Islet of Langerhans (tissue), 1 donor: ENCODE measurements at regions not wholly inside any gene's neighbourhood (a gene's known extent, or its start where the extent isn't known, plus 50 kb on each side); places are given as distances from the start of the nearest gene placed in this dataset.

Experiments used
- FAIRE-seq: peaks from one replicate; lab custom pipeline; 2011; peaks lifted over from hg19 to GRCh38; lab: Jason Lieb, UNC

DNA sequence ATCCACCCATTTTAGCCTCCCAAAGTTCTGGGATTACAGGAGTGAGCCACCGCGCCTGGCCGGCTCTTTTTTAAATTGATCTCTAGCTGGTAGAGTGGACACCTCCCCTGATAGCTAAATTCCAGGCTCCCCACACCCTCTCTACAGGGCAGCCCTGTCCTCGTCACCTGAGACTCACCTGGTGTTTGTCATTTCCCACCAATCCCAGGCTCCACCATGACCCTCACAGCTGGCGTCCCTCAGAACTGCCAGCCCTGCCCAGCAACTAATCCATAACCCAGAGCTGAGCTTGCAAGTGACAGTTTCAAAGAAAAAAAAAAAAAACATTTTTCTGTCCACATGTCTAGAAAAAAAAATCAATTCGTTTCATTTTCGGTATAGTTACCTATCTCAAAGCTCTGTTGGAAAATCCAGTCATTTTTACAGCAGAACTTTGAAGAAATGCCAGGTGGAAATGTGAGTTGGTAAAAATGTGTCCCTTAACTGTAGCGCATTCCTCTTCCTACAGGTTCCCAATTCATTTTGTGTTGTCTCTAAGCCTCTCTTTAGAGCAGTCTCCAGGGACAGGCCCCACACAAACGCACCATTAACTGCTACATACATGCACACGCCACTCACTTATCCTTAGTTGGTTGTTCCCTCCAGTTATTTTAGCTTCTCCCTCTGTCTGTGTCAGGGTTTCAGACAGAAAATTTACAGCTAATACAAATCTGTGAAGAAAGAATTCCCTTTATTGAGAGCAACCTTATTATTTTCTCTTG, 294.7 kb downstream of the FBXO15 start:
- no peak for FAIRE-seq

DNA sequence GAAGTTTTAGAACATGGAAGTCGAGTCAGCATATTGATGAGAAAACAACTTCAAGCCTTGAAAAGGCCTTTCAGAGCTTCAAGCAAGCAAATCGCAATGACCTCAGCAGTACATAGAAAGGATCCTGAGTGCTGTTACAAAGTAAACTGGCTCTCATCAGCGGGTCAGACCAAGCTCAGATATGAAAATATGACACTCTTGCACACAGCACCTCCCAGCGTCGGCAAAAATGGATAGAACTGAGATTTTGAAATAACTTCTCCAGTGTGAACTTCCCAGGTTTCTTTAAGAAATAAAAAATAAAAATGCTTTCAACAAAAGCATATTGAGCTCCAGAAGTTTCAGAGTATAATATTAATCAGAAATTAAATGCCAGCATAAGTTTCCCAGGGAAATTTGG, 296.9 kb downstream of the FBXO15 start:
- FAIRE-seq, result no peak

DNA sequence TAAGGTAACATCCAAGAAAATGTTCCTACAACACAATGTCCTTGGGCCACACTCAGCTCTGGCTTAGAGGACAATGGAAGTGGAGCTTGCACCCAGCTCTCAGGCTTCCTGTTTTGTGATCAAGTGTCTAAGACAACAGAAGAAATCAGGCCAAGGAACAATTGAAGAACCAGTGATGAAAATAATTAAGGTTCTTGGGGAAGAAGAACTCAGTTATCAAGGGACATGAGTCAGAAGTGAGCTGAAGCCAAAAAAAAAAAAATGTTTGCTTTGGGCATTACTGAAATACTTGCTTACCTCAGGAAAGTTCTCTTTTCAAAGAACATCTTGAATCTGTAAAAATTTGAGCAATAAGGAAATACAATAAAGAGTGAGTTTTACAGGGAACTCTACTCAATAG, 299.0 kb downstream of the FBXO15 start:
- no peak for FAIRE-seq

DNA sequence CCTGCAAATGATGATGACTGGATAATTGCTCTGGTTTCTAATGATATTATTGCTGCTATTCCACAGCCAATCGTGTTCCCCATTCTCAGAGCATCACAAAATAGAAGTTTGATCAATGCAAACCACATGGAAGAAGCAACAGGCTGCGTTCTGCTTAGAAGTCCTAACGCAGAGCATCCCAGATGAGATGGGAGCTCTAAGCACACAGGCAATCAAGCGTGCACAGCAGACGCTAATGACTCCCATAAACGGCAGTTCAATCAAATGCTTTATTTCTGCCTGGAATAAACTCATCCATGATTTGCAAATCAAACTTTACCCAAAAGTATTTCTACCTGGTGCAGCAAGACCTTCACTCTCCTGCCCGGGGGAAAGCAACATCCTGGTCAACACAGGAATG, 304.2 kb downstream of the FBXO15 start:
- no peak for FAIRE-seq

DNA sequence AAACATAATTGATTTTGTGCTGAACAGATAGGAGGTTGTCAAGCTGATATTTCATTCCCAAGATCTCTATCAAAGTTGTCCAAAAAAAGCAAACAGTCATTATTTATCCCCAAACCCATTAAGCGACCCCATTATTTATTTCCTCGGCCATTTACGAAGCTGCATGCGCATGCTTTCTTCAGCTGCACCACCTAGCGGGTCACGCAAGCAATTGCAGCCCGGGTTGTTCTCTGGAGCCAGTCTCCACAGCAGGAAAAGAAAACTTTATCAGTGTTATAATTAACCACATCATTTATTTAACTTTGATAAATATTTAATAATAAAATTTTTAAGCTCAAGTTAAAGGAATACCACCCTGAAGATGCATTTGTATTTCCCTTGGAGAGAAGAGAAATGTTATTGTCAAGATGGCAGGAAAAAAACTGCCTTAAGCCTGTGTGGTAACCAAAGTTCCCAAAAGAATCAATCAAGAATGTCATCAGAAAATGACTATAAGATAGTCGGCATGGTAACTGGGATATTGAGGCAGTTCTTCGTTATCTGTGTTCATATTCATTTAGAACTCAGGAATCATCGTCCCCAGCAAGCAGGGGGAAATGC, 304.7 kb downstream of the FBXO15 start:
- FAIRE-seq, result peak; percentile 65

DNA sequence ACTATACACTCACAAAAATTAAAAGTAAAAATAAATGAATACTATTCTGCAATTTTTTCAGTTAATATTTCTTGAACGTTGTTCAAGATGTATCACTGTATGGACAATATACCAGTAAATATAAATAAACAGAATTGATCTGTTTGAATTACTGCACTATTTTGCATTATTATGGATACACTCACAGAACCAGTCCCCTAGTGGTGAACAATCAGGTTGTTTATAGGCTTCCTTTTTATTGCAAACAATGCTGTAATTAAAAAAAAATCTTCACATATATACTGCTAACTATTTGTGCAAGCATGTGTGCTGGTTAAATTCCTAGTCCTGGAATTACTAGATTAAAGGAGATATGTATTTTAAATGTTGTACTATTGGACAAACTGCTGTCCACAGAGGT, 306.0 kb downstream of the FBXO15 start:
- no peak for FAIRE-seq

DNA sequence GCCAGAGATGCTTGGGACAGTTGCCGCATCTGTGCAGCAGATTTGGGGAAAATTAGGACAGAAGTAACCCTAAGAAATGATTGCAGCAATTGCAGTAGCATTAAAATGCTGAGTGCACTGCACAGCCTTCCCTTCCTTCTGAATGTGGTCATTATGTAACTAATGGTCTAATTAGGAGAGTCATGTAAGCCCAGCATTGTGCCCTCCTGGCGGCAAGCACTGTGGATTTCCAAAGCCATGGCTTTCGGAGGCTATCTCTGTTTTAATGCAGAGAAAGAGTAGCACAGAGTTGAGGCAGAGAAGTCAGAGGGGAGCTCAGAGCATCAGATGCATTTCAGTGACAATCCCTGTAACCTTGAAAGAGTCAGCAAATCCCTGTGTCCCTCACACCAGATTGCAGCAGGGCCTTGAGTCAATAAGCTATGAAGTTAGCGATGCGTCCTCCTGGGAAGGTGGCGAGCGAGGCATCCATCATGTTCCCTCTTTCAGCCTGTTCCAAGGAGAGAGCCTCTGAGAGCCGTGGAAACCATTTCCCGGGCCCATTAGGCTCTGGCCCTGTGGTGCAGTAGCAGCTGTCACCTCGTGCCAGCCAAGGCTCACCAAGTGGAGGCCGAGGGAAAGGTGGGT, 307.2 kb downstream of the FBXO15 start:
- FAIRE-seq, result no peak

DNA sequence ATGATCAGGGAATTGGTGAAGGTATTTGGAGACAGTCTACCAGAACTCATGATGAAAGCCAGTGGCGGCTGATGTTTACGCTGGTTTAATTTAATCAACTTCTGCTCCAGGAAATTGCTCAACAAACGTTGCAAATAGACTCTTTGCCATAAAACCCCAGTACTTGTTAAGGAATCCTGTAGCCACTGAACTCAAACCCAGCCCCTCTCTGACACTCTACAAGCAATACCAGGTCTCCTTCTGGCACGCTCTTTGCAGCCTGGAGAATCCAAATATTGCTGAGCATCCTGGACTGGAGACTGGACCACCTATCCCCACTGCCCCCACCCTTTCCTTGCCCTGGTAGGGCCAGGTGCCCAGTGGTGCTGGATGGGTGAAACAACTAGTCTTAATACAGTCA, 308.2 kb downstream of the FBXO15 start:
- no peak for FAIRE-seq

DNA sequence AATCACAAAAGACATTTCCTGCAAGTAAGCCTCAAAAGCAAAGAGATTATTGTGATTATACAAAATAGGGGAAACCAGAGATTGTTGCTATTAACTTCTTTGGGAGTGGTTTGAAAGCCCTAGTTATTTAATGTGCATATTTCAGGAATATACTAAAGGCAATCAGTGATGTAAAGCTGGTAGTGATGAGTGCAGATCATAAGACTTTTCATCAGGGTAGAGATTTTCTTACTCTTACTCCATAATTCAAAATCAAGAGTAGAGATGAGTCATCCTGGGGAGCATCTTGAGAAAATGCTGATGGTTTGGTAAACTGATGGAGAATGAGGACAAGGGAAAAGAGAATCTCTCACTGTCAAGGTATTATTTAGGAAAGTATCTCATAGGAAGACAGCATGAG, 309.5 kb downstream of the FBXO15 start:
- FAIRE-seq, result no peak

DNA sequence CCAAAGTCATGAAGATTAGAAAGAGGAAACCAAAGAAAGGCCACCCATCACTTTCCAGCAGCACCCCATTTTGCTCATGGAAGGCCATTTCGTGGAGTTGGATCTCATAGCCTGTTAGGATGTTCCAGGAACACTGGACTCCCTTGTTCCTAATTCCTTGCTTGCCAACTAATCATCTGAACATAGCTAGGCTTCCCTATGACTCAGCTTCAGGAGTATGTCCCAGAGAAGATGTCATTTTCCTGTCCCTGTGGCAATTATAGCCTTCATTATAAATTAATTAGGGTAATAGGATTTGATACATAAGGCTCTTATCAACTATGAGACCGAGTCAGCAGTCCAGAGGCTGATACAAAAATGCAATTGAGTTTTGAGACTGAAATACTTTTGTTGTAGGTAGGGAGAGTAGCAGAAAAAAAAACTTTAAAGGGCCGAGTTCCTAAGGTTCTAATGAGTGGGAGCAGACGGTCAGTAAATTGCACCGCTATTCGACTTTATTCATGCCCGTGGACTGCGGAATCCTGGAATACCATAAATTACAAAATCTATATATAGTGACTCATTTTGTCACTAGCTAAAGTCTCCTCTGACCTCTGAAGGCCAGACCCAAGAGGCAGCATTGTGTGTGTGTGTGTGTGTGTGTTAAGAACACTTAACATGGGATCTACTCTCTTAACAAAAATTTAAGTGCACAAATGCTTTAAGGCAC, 311.8 kb downstream of the FBXO15 start:
- no peak for FAIRE-seq

DNA sequence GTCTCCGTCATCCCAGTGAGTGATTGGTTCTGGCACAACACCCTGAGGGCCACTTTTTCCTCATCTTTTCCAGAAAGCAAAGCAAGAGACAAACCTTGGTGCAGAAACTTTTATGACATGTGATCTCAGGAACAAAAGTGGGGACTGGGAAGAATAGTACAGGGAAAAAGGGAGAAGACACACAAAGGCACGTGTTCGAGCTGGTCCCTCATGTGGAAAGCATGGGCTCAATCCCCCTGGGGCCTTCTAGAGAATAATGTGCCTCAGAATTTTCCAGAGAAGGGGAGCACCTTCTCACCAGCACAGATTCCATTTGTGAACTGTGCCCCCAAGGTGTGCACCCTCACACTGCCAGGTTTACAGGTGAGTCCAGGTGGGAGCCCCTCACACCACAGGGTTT, 312.6 kb downstream of the FBXO15 start:
- FAIRE-seq, result no peak

DNA sequence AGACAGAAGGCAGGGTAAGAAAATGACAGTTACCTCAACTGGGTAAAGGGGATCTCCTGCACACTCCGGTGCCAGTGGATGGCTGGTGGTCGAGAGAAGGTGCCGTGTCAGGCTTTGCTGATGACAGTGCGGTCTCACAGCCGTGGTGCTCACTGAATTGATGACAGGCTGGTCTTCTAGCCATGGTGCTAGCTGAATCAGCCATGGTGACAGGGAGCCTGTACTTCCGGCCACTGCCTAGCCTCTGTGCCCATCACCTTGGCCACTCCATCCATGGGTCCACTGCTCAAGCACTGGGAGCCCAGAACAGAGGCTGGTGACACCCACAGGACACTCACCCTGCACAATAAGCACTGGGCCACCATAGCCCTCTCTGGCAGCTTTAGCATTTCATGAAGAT, 315.9 kb downstream of the FBXO15 start:
- FAIRE-seq, result no peak

DNA sequence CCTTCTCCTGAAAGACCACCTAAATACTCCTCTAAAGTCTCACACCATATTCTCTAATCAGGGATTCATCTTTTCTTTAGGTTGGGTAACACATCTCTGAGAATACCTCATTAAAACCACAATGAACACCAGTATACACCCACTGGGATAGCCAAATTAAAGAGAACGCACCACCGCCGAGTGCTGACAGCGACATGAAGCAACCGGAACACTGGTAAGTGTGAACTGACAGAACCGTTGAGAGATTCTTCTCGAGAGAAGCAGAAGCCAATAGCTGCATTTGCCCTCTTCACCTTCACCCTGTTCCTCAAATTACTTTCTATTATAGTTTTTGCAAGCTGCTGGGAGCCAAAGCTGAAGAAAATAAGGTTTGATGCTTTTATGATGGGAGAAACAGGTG, 318.5 kb downstream of the FBXO15 start:
- FAIRE-seq, result no peak

DNA sequence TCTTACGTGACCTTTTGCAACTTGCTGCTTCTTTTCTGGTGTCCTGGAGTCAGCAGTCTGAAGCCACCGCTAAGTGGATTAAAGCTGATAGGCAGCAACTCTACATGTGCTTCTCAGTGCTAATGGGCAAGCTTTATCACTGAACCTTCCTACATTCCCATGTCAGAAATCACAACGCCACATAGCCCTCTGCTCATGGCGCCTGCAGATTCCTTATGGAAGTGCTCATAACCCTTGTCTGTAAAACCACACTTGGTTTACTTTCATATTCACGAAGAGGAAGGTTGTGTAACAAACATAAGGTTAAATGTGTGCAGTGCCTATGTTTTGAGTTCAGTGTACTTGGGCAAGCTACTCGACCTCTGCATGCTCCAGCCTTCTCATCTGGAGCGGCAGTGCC, 319.8 kb downstream of the FBXO15 start:
- FAIRE-seq, result no peak

DNA sequence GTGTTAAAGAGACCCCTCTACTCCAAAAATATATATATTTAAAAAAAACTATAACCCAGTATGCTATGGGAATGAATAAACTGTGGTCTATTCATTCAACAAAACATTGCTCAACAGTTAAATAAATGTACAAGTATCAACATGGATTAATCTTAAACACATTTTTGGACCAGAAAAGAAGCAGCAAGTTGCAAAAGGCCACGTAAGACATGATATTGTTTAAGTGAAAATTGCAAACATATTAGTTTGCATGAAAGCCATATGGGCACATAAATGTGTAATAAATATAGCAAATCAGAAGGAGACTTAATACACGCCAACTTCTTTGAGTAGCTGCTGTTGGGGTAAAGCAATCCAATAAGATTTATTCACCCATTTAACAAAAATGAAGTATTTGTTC, 321.5 kb downstream of the FBXO15 start:
- FAIRE-seq, result no peak

DNA sequence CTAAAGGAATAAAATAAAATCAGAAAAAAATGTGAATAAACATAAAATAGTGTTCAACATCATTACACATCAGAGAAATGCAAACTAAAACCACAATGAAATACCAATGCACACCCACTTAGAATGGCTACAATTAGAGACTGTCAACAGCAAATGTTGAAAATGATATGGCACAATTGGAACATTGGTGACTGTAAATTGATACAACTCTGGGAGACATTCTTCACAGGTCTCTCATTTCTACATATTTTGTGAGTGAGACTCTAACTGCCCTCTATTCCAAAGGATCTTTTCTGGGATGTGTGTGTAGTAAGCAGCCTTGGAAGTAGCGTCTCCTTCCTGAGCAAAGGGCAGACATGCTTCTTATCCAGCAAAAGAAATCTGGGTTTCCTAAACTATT, 323.0 kb downstream of the FBXO15 start:
- no peak for FAIRE-seq

DNA sequence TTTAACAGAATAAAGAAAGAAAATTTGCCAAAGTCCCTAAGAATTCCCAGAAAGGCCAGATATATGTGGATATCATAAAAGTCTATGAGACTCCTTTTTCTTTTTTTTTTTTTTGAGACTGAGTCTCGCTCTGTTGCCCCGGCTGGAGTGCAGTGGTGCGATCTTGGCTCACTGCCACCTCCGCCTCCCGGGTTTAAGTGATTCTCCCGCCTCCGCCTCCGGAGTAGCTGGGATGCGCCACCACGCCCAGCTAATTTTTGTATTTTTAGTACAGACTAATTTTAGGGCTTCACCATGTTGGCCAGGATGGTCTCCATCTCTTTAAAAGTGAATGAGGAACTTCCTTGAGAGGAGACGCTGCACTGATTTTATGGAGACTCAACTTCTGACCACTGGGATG, 335.2 kb downstream of the FBXO15 start:
- FAIRE-seq, result no peak

DNA sequence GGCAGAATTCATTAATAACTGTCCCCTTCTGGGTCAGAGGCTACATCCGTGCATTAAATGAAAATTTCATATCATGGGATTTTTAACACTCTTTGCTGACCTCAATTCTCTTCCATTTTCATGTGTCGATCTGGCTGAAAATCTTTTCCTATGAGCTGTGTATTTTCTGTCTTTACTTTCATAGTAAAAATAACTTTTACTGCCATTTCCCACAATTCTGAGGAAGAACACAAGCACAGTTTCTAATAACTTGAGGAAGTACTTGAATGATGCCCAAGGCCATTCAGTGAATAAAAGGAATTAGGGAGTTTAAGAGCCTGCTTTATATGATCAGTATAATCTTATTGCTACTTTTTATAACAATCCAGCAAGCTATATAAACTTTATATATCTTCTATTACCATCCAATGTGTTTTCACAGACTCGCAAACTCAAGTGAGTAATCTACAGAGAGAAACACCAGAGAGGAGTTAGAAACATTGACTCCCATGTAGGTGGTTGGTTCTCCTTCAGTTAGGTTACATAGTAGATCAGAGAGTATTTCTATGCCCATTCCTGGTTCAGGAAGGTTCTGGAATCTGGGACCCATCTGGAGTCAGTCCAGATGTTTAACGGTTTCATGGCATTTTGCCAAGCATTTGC, 340.0 kb downstream of the FBXO15 start:
- FAIRE-seq, result no peak

DNA sequence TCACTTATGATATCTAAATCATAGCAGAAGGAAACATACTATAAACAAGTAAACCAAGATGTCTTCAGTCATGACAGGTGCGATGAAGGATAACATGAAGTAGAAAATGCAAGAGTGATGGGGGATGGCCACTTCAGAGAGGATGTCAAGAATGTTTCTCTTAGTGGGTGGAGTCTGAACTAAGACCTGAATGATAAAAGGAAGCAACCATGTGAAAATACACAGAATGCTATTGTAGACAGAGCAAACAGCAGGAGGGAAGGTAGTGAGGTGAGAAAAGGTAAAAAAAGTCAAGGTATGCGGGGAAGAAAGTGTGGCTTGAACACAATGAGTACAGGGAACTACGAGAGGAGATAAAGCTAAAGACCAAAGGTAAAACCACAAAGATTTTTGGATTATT, 341.6 kb downstream of the FBXO15 start:
- FAIRE-seq, result no peak

DNA sequence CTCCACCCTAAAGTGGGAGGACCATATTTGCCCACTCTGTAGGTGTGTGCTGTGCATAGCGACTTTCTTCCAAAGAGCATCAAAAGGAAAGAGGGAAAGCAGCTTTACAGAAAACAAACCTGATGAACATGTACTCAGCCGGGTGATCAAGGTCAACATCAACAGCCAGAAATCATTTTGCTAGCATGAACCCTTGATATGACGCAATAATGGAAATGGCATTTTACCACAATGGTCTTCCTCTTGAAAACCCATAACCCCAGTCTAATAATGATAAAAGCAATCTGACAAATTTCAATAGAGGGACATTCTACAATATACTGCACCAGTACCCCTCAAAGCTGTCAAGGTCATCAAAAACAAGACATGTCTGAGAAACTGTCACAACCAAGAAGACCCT, 350.2 kb downstream of the FBXO15 start:
- FAIRE-seq, result no peak

DNA sequence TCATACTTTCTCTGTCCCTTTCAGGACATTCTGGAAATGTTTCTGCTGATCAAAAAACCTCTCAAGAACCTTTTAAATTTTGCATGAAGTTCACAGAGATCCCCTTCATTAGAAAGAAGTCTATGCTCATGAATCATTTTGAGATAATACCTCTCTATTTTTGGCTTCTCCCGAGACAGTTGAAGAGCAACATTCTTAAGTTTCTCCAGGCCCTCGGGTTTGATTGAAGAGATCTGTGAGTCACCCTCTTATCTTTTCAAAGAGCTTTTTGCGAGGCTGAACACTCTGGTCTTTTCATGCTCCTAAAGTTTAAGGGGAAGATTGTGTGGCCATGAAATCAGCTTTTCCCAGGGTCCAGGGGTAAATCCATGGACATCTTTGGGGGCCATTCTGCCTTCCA, 354.2 kb downstream of the FBXO15 start:
- no peak for FAIRE-seq

DNA sequence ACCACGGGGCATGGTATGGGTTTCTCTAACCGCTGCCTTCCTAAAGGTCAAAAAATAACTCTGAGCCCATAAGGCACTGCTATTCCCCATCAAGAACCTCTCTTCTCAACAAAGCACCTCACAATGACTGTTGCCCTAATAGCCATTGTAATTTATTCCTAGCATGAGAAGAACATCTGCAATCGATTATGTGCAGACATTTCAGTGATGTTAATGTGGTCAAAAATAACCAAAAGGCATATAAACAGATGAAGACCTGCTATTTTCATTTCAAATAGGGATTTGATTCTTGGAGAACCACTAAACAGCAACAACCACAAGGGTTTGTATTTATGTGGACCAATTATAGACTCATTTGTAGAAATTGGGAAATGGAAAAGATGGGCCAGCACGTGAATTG, 356.6 kb downstream of the FBXO15 start:
- no peak for FAIRE-seq

DNA sequence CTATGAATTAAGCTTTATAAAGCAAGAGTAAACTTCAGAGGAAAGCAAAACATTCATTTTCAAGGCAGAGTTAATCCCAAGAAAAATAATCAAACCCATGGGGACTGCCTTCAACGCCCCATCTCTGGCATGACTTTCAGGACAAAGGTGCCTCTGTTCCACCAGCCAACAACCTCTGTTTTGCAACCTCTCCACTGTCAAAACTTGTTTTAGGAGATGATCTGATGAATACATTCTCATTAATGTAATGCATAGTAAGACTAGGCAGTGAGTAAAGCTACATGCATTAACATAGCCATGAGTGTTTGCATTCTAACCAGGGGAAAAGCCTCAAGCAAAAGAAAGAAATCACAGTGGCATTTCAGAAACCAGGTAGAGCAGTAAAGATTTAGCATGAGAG, 357.0 kb downstream of the FBXO15 start:
- no peak for FAIRE-seq
